Large intestine (tissue), 3 donors: ENCODE measurements at regions not wholly inside any gene's neighbourhood (a gene's known extent, or its start where the extent isn't known, plus 50 kb on each side); places are given as distances from the start of the nearest gene placed in this dataset.

Experiments
- DNase-seq, 2 donors: peaks; one replicate each; pipeline versions ENCODE4 v3.0.0 to v3.0.0-alpha.2; 2013
- H3K27ac ChIP-seq: one replicate; pipeline ENCODE4 v1.5.1; 2013; ENCODE audit warnings: low read length
- H3K27me3 ChIP-seq: 2 replicates; pipeline ENCODE4 v1.6.1; 2013; ENCODE audit warnings: low read length; ENCODE audit not compliant: control insufficient read depth, insufficient read depth
- H3K36me3 ChIP-seq: 2 replicates; pipeline ENCODE4 v1.6.1; 2013; ENCODE audit warnings: low read length; ENCODE audit not compliant: control insufficient read depth, insufficient read depth
- H3K4me1 ChIP-seq: one replicate; pipeline ENCODE4 v1.6.1; 2013; ENCODE audit warnings: low read length; ENCODE audit not compliant: control insufficient read depth, insufficient read depth
- H3K4me3 ChIP-seq: one replicate; pipeline ENCODE4 v1.5.1; 2013; ENCODE audit warnings: low read length
- H3K9me3 ChIP-seq: one replicate; pipeline ENCODE4 v1.6.1; 2013; ENCODE audit warnings: mild to moderate bottlenecking, low read depth, low read length, moderate library complexity; ENCODE audit not compliant: control insufficient read depth
- WGBS: methylation state at CpG from one replicate; pipeline ENCODE4 v1.1.5; 2013; ENCODE audit warnings: low lambda C conversion rate; ENCODE audit not compliant: insufficient coverage; 5-methylcytosine and 5-hydroxymethylcytosine counted together

- peaks cover 2% of the 10 kb centered on the region for H3K27me3 ChIP-seq
- no CpG with 5 or more reads among the region's 7 CpGs for WGBS
- H3K4me3 ChIP-seq = no peak overlapping the region
- no peaks in the 10 kb centered on the region for H3K36me3 ChIP-seq
- no peaks in the 10 kb centered on the region for H3K9me3 ChIP-seq
- H3K4me1 ChIP-seq = no peaks in the 10 kb centered on the region
- no peak for DNase-seq
- no peak overlapping the region for H3K27ac ChIP-seq
These were observed 72.5 kb upstream of the ONECUT1 start for GRCh38 chr15:52862677-52863076.

GRCh38 chr15:52858782-52859176 lies 68.6 kb upstream of the ONECUT1 start:
- H3K27ac ChIP-seq = no peak overlapping the region
- no peak overlapping the region for H3K4me3 ChIP-seq
- H3K36me3 ChIP-seq = no peaks in the 10 kb centered on the region
- no peak for DNase-seq
- H3K4me1 ChIP-seq = no peaks in the 10 kb centered on the region
- no peaks in the 10 kb centered on the region for H3K9me3 ChIP-seq
- WGBS = no CpG with 5 or more reads among the region's 9 CpGs
- peaks cover 2% of the 10 kb centered on the region for H3K27me3 ChIP-seq

GRCh38 chr15:52857937-52858781 lies 68.0 kb upstream of the ONECUT1 start:
- Histone ChIP-seq H3K27ac (no peak overlapping the region), H3K27me3 (peaks cover 2% of the 10 kb centered on the region), H3K4me1 (no peaks in the 10 kb centered on the region), H3K9me3 (no peaks in the 10 kb centered on the region), H3K4me3 (no peak overlapping the region), H3K36me3 (no peaks in the 10 kb centered on the region)
- WGBS = 49% methylated on average over 5 of the region's 14 CpGs
- DNase-seq = no peak

GRCh38 chr15:52857471-52857870 lies 67.3 kb upstream of the ONECUT1 start:
- 83% methylated on average over 4 of the region's 7 CpGs for WGBS
- Histone ChIP-seq H3K9me3 (no peaks in the 10 kb centered on the region), H3K27ac (no peak overlapping the region), H3K4me3 (no peak overlapping the region), H3K27me3 (peaks cover 2% of the 10 kb centered on the region), H3K4me1 (no peaks in the 10 kb centered on the region), H3K36me3 (no peaks in the 10 kb centered on the region)
- DNase-seq = no peak

GRCh38 chr15:52856286-52856685 lies 66.2 kb upstream of the ONECUT1 start:
- H3K4me1 ChIP-seq = no peaks in the 10 kb centered on the region
- H3K9me3 ChIP-seq = no peaks in the 10 kb centered on the region
- peaks cover 2% of the 10 kb centered on the region for H3K27me3 ChIP-seq
- no peak for DNase-seq
- WGBS = 100% methylated on average over 1 of the region's 1 CpG
- no peak overlapping the region for H3K4me3 ChIP-seq
- H3K27ac ChIP-seq = no peak overlapping the region
- no peaks in the 10 kb centered on the region for H3K36me3 ChIP-seq

GRCh38 chr15:52855157-52855556 lies 65.0 kb upstream of the ONECUT1 start:
- Histone ChIP-seq H3K4me1 (no peaks in the 10 kb centered on the region), H3K36me3 (no peaks in the 10 kb centered on the region), H3K9me3 (no peaks in the 10 kb centered on the region), H3K27me3 (peaks cover 2% of the 10 kb centered on the region), H3K4me3 (no peak overlapping the region), H3K27ac (no peak overlapping the region)
- WGBS = 100% methylated on average over 1 of the region's 3 CpGs
- no peak for DNase-seq

- no peaks in the 10 kb centered on the region for H3K36me3 ChIP-seq
- no peak overlapping the region for H3K4me3 ChIP-seq
- H3K27ac ChIP-seq = no peak overlapping the region
- H3K4me1 ChIP-seq = no peaks in the 10 kb centered on the region
- DNase-seq = no peak
- no CpG with 5 or more reads among the region's 5 CpGs for WGBS
- H3K9me3 ChIP-seq = no peaks in the 10 kb centered on the region
- H3K27me3 ChIP-seq = peaks cover 3% of the 10 kb centered on the region
These were observed 54.7 kb upstream of the ONECUT1 start for GRCh38 chr15:52844823-52845222.
